ENCODE measurements at regions not wholly inside any gene's neighbourhood (a gene's known extent, or its start where the extent isn't known, plus 50 kb on each side); places are given as distances from the start of the nearest gene placed in this dataset.

DNA sequence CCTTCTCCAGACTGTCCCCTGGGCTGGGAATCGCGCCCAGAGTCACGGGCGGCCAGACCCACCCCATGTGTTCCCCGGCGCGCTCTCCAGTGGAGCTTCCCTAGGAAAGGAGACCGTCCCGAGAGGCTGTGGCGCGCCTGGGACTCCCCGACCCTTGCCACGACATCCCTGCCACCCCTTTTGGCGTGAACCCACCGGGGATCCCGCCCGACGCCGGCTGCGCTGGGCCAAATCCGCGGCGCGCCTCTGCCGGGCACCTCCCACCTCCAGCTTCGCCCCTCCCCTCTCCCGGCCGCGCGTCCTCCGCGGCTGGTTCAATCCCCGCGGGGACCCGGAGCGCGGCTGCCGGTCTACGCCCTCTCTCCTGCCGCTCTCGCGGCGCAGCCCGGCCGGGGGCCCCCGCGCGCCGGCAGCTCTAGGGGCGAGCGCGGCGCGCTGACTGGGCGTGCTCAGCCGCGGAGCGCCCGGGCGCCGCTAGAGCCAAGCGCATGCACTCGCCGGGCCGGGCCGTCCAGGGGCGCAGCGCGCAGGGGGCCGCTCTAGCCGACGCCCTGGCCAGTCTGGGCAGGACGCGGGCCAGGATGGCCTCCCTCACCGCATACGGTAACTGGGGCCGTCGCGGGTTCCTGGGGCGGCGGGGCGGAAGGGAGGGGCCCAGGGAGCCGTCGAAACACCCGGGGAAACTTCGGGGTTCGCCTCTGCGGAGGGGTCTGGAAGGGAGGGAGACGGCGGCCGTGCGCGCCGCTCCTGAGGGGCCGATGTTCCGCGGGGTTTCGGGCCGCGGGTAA is 77.4 kb upstream of the ANO4 start:
- H3K9me3 Mint-ChIP-seq, result no peaks in the 10 kb centered on the region
- peaks cover 33% of the 10 kb centered on the region for H3K27me3 Mint-ChIP-seq
- intact Hi-C loops (cut with micrococcal nuclease), result no loop called here

DNA sequence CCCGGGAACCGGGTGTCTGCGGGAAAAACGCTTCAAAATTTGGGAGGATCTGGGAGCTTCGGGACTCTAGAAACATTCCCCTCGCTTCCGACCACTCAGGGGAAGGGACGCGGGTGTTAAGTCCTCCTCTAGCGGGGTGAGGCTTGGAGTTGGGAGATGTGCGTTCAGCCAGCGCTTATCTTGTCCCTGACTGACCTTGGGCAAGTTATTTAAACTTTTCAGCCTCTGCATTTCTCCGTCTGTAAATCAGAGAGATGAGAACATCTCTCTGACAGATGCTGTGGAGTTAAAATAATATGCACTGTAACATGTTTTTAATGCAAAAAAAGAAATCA is 76.9 kb upstream of the ANO4 start:
- intact Hi-C loops (cut with micrococcal nuclease), result no loop called here
- ChIA-PET POLR2A (no interaction called here), CTCF (no interaction called here)
- Mint-ChIP-seq H3K9me3 (no peaks in the 10 kb centered on the region), H3K27me3 (peaks cover 37% of the 10 kb centered on the region), H3K4me3 (no peak overlapping the region), H3K36me3 (no peaks in the 10 kb centered on the region), H3K27ac (no peak overlapping the region), H3K4me1 (ENCODE audit: low read depth) (no peaks in the 10 kb centered on the region)
- DNase-seq, result no peak

More for the DNA sequence above, 77.4 kb upstream of the ANO4 start:
- CTCF ChIA-PET, result no interaction called here
- Mint-ChIP-seq H3K4me3 (no peak overlapping the region), H3K27ac (no peak overlapping the region), H3K36me3 (no peaks in the 10 kb centered on the region), H3K4me1 (ENCODE audit: low read depth) (no peaks in the 10 kb centered on the region)
- no peak for DNase-seq
- POLR2A ChIA-PET, result no interaction called here

DNA sequence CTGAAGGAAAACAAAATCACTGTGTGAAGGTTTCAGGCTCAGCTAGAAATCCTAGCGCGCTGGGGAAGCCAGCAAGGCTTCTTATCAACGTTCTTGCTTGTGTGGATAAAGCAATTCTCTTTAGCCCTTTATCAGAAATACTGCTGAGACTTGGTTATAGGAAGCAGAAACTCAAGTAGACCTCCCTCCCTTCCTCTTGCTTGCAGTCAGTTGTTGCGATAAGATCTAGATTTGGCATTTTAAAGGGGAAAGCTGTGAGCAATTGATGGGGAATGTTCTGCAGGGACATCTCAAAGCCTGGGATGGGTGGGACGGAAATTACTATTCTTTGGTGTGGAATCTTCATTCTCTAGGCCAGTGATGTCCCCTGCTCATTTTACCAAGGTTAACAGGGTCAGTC is 76.4 kb upstream of the ANO4 start:
- Mint-ChIP-seq H3K27me3 (peaks cover 34% of the 10 kb centered on the region), H3K4me3 (no peak overlapping the region), H3K36me3 (no peaks in the 10 kb centered on the region), H3K27ac (no peak overlapping the region), H3K4me1 (ENCODE audit: low read depth) (no peaks in the 10 kb centered on the region), H3K9me3 (no peaks in the 10 kb centered on the region)
- intact Hi-C loops (cut with micrococcal nuclease), result no loop called here
- POLR2A ChIA-PET, result no interaction called here
- CTCF ChIA-PET, result no interaction called here
- DNase-seq, result no peak

DNA sequence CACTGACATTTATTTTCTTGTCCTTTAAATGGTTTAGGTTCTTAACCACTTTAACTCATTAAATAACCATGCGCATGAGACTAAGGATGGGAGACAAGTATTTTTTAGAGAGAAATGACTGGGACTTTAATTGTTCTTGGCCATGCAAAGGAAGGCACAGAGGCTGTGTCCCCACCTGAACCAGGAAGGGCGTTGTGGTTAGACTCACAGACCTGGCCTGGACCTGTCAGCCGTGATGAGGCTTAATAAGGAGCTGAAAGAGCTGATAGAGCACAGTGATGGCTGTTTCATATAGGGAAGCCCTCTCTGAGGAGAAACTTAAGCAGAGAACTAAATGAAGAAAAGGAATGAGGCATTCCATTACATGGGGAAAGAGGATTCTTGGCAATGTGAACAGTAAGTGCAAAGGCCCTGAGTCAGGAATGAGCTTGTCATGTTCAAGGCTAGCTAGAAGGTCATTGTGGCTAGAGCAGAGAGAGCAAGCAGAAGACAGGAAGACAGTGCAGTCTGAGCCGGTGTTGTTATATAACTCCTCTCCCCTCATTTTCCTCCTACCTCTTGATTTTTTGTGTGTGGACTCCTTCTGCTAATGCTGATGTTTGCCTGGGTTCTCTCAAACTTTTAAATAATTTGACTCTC is 74.4 kb upstream of the ANO4 start:
- POLR2A ChIA-PET, result no interaction called here
- no peaks in the 10 kb centered on the region for H3K4me1 Mint-ChIP-seq (ENCODE audit: low read depth)
- H3K27me3 Mint-ChIP-seq, result peaks cover 30% of the 10 kb centered on the region
- no peaks in the 10 kb centered on the region for H3K36me3 Mint-ChIP-seq
- intact Hi-C loops (cut with micrococcal nuclease), result no loop called here
- no peak overlapping the region for H3K27ac Mint-ChIP-seq
- no peak overlapping the region for H3K4me3 Mint-ChIP-seq
- no peak for DNase-seq
- no peaks in the 10 kb centered on the region for H3K9me3 Mint-ChIP-seq
- CTCF ChIA-PET, result no interaction called here

DNA sequence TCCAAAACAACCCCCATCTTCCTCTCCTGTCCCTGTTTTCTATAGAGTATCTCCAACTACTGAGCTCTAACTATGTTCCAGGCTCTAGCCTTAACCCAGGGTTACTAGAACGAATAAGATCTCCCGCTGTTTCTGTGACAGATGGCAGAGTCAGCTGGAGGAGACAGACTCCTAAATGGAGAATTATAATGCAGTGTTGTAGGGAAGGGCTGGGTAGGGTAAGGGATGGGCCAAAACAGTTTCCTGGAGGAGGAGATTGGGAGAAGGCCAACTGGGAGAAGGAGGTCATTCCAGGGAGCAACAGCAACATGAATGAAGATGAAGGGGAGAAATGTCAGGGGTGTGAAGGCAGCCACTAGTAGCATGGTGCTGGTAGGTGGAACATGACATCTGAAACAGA is 73.4 kb upstream of the ANO4 start:
- ChIA-PET POLR2A (no interaction called here), CTCF (no interaction called here)
- H3K27ac Mint-ChIP-seq, result no peak overlapping the region
- H3K27me3 Mint-ChIP-seq, result peaks cover 25% of the 10 kb centered on the region
- no peaks in the 10 kb centered on the region for H3K4me1 Mint-ChIP-seq (ENCODE audit: low read depth)
- H3K9me3 Mint-ChIP-seq, result no peaks in the 10 kb centered on the region
- intact Hi-C loops (cut with micrococcal nuclease), result no loop called here
- H3K4me3 Mint-ChIP-seq, result no peak overlapping the region
- DNase-seq, result no peak
- H3K36me3 Mint-ChIP-seq, result no peaks in the 10 kb centered on the region

DNA sequence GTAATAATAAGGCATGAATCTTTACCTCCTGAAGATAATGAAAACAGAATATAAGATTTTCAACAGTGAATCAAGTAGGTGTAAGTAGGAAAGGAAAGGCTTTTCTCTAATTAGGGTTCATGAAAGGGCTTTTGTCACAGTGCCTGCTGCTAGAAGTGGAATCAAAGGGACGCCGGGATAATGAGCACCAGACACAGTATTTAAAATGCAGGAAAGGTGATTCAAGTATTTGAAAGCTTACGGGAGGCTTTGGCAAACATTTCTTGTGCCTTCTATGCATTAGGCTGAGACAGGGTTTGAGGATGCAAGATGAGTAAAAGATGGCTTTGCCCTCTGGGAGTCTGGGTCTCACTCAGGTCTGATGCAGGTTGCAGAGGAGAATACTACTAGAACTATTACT is 70.5 kb upstream of the ANO4 start:
- Mint-ChIP-seq H3K4me3 (no peak overlapping the region), H3K27ac (no peak overlapping the region), H3K36me3 (no peaks in the 10 kb centered on the region), H3K4me1 (ENCODE audit: low read depth) (no peaks in the 10 kb centered on the region), H3K27me3 (peaks cover 6% of the 10 kb centered on the region), H3K9me3 (no peaks in the 10 kb centered on the region)
- intact Hi-C loops (cut with micrococcal nuclease), result no loop called here
- POLR2A ChIA-PET, result no interaction called here
- no peak for DNase-seq
- CTCF ChIA-PET, result no interaction called here

DNA sequence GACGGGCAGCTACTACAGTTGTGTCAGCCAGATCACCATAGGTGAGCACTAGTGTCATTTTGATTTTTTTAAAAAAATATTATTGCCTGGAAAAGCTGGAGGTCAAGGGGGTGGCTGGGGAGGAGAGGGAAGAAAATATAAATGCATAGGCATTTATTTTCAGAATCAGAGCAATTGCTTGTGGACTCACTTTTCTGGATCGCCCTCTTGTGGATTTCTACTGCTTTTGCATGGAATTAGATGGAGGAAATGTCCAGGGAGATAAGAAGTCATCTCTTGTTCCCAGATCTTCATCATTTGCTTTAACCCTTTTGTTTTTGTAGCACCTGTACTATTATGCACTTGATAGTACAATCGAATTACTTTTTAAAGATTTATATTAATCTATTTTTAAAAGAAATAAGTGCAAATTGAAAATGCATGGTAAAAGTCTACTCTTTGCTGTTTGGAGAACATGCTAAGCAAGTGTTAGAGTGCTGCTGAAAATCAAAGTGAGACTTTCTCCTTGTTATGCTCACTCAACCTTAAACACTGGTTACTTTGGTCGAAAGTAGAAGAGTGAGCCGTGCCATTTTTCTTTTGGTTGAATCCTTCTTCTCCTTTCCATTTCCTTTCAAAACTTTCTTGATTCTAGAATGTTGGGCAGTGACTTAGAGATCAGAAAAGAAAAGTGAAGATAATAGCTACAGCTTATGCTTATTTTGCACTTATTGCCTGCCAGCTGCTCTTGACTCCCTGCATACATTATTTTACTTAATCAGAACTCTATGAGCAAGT is 60.6 kb upstream of the ANO4 start:
- CTCF ChIA-PET, result no interaction called here
- H3K9me3 Mint-ChIP-seq, result no peaks in the 10 kb centered on the region
- no peak for DNase-seq
- peaks cover 8% of the 10 kb centered on the region for H3K27me3 Mint-ChIP-seq
- POLR2A ChIA-PET, result no interaction called here
- H3K36me3 Mint-ChIP-seq, result no peaks in the 10 kb centered on the region
- intact Hi-C loops (cut with micrococcal nuclease), result no loop called here
- no peak overlapping the region for H3K27ac Mint-ChIP-seq
- H3K4me3 Mint-ChIP-seq, result no peak overlapping the region
- H3K4me1 Mint-ChIP-seq (ENCODE audit: low read depth), result no peaks in the 10 kb centered on the region

DNA sequence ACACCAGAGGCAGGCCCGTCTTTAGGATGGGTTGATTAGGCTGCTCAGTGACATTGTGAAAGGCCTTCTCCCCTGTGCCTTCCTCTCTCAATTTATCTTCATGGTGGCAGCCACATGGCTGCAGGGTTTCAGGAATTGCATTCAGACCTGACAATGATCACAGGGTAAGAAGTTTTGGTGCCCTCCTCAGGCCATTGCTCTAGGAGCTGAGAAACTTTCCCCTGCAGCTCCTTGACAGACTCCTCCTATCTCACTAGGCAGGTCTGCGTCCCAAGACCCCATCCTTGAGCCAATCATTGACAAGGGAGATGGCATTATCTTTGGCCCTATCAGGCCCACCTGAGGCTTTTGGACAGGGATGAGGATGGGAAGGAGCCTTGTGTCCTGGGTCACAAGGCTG is 57.4 kb upstream of the ANO4 start:
- no peaks in the 10 kb centered on the region for H3K4me1 Mint-ChIP-seq (ENCODE audit: low read depth)
- H3K4me3 Mint-ChIP-seq, result no peak overlapping the region
- intact Hi-C loops (cut with micrococcal nuclease), result no loop called here
- CTCF ChIA-PET, result no interaction called here
- H3K27me3 Mint-ChIP-seq, result peaks cover 8% of the 10 kb centered on the region
- POLR2A ChIA-PET, result no interaction called here
- H3K36me3 Mint-ChIP-seq, result no peaks in the 10 kb centered on the region
- DNase-seq, result no peak
- no peaks in the 10 kb centered on the region for H3K9me3 Mint-ChIP-seq
- no peak overlapping the region for H3K27ac Mint-ChIP-seq

DNA sequence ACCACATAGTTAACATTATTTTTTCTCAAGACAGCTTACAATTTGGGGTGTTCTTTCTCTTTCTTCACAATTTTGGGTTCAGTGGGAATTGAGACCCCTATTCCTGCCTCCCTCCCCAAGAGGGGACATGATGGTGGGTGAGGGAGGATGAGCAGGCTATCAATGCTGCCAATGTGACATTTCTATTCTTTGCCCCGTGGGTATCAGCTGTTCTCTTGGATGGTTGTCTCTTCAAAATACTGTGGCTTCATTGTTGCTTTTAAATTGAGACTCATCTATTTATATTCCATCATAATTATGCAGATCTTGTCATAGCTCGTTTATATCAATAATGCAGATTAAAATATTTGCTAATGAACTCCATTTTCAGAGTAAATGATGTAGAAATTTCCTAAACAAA is 56.5 kb upstream of the ANO4 start:
- no peak overlapping the region for H3K4me3 Mint-ChIP-seq
- ChIA-PET POLR2A (no interaction called here), CTCF (no interaction called here)
- no peaks in the 10 kb centered on the region for H3K9me3 Mint-ChIP-seq
- H3K27me3 Mint-ChIP-seq, result peaks cover 6% of the 10 kb centered on the region
- DNase-seq, result no peak
- no peaks in the 10 kb centered on the region for H3K36me3 Mint-ChIP-seq
- H3K4me1 Mint-ChIP-seq (ENCODE audit: low read depth), result no peaks in the 10 kb centered on the region
- H3K27ac Mint-ChIP-seq, result no peak overlapping the region
- intact Hi-C loops (cut with micrococcal nuclease), result no loop called here

DNA sequence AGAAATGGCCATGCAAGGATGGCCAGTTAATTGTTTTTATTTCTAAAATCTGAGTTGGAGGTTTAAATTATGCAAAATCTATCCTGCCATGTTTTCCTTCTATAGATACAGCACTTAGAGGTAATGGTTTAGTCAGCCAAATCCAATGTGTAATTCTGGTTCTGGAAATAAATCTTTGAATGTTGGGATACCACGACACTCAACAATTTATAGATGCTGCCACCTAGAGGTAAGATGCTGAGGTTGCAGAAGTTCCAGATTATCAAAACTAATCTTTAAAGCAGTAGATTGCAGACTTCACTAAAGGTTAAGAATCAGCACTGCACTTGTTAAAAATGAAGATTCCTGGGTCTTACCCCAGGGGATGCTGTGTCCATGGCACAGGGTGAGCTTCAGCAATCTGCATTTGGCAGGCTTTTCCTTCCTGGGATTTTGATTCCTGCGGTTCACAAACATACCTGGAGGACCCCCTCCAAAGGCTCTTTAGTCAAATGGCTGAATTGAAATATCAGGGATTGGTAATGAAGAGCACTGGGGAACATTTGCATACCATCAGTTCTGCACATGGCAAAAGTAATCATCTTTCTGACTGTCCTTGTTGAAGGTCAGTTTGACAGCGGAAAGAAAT is 53.4 kb upstream of the ANO4 start:
- POLR2A ChIA-PET, result no interaction called here
- CTCF ChIA-PET, result interaction anchor here (1.0 to 2.3 kb wide), 5 partner anchors 9 to 506 kb away, joined by 3 to 9 read pairs (median 5); no protein-coding TSS in a partner anchor
- Mint-ChIP-seq H3K9me3 (no peaks in the 10 kb centered on the region), H3K27ac (no peak overlapping the region), H3K4me1 (ENCODE audit: low read depth) (no peaks in the 10 kb centered on the region), H3K27me3 (no peaks in the 10 kb centered on the region), H3K4me3 (no peak overlapping the region), H3K36me3 (no peaks in the 10 kb centered on the region)
- no peak for DNase-seq
- intact Hi-C loops (cut with micrococcal nuclease), result loop anchor here (2.0 kb wide), 1 partner anchor 72 kb away; no protein-coding TSS in a partner anchor

DNA sequence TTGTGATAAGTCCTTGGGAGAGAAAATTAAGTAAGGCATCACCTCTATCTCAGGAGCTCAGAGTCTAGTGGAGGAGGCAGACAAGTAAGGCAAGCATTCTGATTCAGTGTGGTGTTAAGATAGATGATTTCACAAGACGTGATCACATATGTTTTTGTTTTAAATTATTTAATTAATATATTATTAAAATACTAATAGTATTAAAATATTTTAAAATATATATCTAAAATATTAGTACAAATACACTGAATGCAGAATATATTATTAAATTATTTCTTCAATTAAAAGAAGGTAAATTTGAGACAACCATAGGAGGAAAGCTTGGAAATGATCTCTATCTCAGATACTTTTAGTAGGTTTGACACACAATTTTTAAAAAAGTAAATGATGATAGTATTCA is 51.5 kb upstream of the ANO4 start:
- Mint-ChIP-seq H3K27me3 (no peaks in the 10 kb centered on the region), H3K36me3 (no peaks in the 10 kb centered on the region), H3K4me1 (ENCODE audit: low read depth) (no peaks in the 10 kb centered on the region), H3K9me3 (no peaks in the 10 kb centered on the region), H3K4me3 (no peak overlapping the region), H3K27ac (no peak overlapping the region)
- no peak for DNase-seq
- POLR2A ChIA-PET, result no interaction called here
- CTCF ChIA-PET, result interaction anchor here (2.1 to 2.3 kb wide), 2 partner anchors 8 to 12 kb away, joined by 5 to 9 read pairs; no protein-coding TSS in a partner anchor
- intact Hi-C loops (cut with micrococcal nuclease), result no loop called here
